Endothelial cell of umbilical vein (primary cell): ENCODE measurements at regions not wholly inside any gene's neighbourhood (a gene's known extent, or its start where the extent isn't known, plus 50 kb on each side); places are given as distances from the start of the nearest gene placed in this dataset.

Experiments
- BruUV-seq: library from RNA; stranded (reverse); fragments of 400-500 nt; replicated peaks from 2 replicates; lab custom pipeline; 2021; lab: Mats Ljungman, UMichigan
- CTCF ChIA-PET: fragments of 300-600, 350-600 bp; sonication (Branson Sonifier 250); formaldehyde crosslinking; loops from one replicate; lab custom pipeline; 2021; ENCODE audit warnings: antibody characterized with exemption, inconsistent platforms; lab: Charles Lee
- POLR2A ChIA-PET: fragments of 300-600, 350-600 bp; sonication (Branson Sonifier 250); formaldehyde crosslinking; loops from one replicate; lab custom pipeline; 2021; ENCODE audit warnings: antibody characterized with exemption, inconsistent platforms; lab: Charles Lee
- DNase-seq: peaks from one replicate; pipeline ENCODE4 v3.0.0-alpha.2; 2011; ENCODE audit warnings: low read depth, low spot score
- FAIRE-seq: peaks from 2 replicates; lab custom pipeline; 2011; peaks lifted over from hg19 to GRCh38; lab: Jason Lieb, UNC
- H2AFZ ChIP-seq: 2 replicates; pipeline ENCODE4 v1.6.0; 2012; ENCODE audit warnings: low read depth, low read length, control low read depth, inconsistent platforms
- H3K27ac ChIP-seq: 2 replicates; pipeline ENCODE4 v1.5.1; 2011; ENCODE audit warnings: low read depth, mild to moderate bottlenecking, control low read depth, low read length, moderate library complexity; ENCODE audit not compliant: insufficient read depth
- H3K27me3 ChIP-seq, 2 experiments: 2 replicates each; pipeline versions ENCODE4 v1.6.0 to v1.6.1; 2011; ENCODE audit warnings: low read length in 2 of 2, mixed read lengths in 1 of 2; ENCODE audit not compliant: control insufficient read depth in 2 of 2, insufficient read depth in 2 of 2
- H3K36me3 ChIP-seq, 2 experiments: 2 replicates in 1 of 2; 3 replicates in 1 of 2; pipeline ENCODE4 v1.5.1; 2011; ENCODE audit warnings: low read length in 2 of 2, mild to moderate bottlenecking in 1 of 2, moderate library complexity in 1 of 2; ENCODE audit not compliant: control insufficient read depth in 2 of 2, insufficient read depth in 2 of 2; ENCODE audit errors: extremely low read depth in 1 of 2
- H3K4me1 ChIP-seq: 3 replicates; pipeline ENCODE4 v1.5.1; 2011; ENCODE audit warnings: mild to moderate bottlenecking, low read length; ENCODE audit not compliant: control insufficient read depth, insufficient read depth; ENCODE audit errors: extremely low read depth
- H3K4me2 ChIP-seq: 2 replicates; pipeline ENCODE4 v1.6.1; 2011; ENCODE audit warnings: low read length, control low read depth, mixed read lengths; ENCODE audit not compliant: insufficient read depth
- H3K4me3 ChIP-seq, 3 experiments: fragments of 200-600 bp in 1 of 3; sonication (generic), shearing (Covaris generic) in 1 of 3; replicated peaks in 1 of 3; 2 replicates each; pipeline ENCODE4 v1.5.1; 2011 to 2016; ENCODE audit warnings: control low read depth in 3 of 3, low read length in 3 of 3, mild to moderate bottlenecking in 2 of 3, inconsistent platforms in 1 of 3, low read depth in 1 of 3, moderate library complexity in 1 of 3; ENCODE audit not compliant: insufficient read depth in 1 of 3
- H3K79me2 ChIP-seq: 2 replicates; pipeline ENCODE4 v1.6.0; 2012; ENCODE audit warnings: low read length, inconsistent platforms; ENCODE audit not compliant: control insufficient read depth, insufficient read depth
- H3K9ac ChIP-seq: replicated peaks from 2 replicates; pipeline ENCODE3; 2011; ENCODE audit warnings: low read length, control low read depth; ENCODE audit not compliant: insufficient read depth; ENCODE audit errors: extremely low read depth
- H3K9me1 ChIP-seq: replicated peaks from 3 replicates; pipeline ENCODE4 v1.6.0; 2011; ENCODE audit warnings: mild to moderate bottlenecking, low read length; ENCODE audit not compliant: control insufficient read depth, insufficient read depth; ENCODE audit errors: extremely low read depth
- H3K9me3 ChIP-seq: replicated peaks from 2 replicates; pipeline ENCODE4 v1.5.1; 2012; ENCODE audit warnings: low read length, inconsistent platforms; ENCODE audit not compliant: control insufficient read depth, insufficient read depth
- H4K20me1 ChIP-seq: replicated peaks from 2 replicates; pipeline ENCODE3; 2011; ENCODE audit warnings: mild to moderate bottlenecking, low read length; ENCODE audit not compliant: control insufficient read depth, insufficient read depth; ENCODE audit errors: extremely low read depth
- FOS ChIP-seq: IDR thresholded peaks from 2 replicates; pipeline ENCODE4 v1.6.1; 2011; ENCODE audit warnings: mild to moderate bottlenecking, low read length, moderate library complexity, borderline replicate concordance; ENCODE audit not compliant: insufficient read depth
- GATA2 ChIP-seq: IDR thresholded peaks from 2 replicates; pipeline ENCODE4 v1.7.0; 2011; ENCODE audit warnings: low read depth, mild to moderate bottlenecking, moderate library complexity, mixed read lengths, low read length; ENCODE audit not compliant: insufficient read length, insufficient read depth
- JUN ChIP-seq: IDR thresholded peaks from 2 replicates; pipeline ENCODE4 v1.6.1; 2011; ENCODE audit warnings: borderline replicate concordance, low read depth; ENCODE audit not compliant: insufficient read length, insufficient read depth
- MAX ChIP-seq: IDR thresholded peaks from 2 replicates; pipeline ENCODE4 v1.6.1; 2011; ENCODE audit not compliant: insufficient read depth, insufficient read length
- MYC ChIP-seq: IDR thresholded peaks from one replicate; pipeline ENCODE4 v1.6.1; 2011; ENCODE audit warnings: mild to moderate bottlenecking, low read depth, low read length
- POLR2A ChIP-seq: IDR thresholded peaks from 2 replicates; pipeline ENCODE4 v1.6.1; 2012; ENCODE audit warnings: low read depth, mild to moderate bottlenecking, control low read depth, low read length
- POLR2AphosphoS5 ChIP-seq: IDR thresholded peaks from 2 replicates; pipeline ENCODE4 v1.6.1; 2012; ENCODE audit warnings: low read depth, mild to moderate bottlenecking, control low read depth, low read length, moderate library complexity; ENCODE audit not compliant: insufficient read depth
- dilution Hi-C: fragments of 300-500 bp; cut with MboI; formaldehyde crosslinking; loops from one replicate; pipeline ENCODE4 v1.15.0; 2019; ENCODE audit warnings: low sequenced_read_pairs; ENCODE audit not compliant: extremely low pct_ligation_motif_present
- intact Hi-C: fragments of 100-400 bp; cut with micrococcal nuclease; formaldehyde crosslinking; loops from one replicate; pipeline ENCODE4 v1.10.0; 2022
- TF ChIP-seq, protein P1 (sequence below), 2 donors: IDR thresholded peaks; 1 replicate in 1 of 2; 2 replicates in 1 of 2; pipeline ENCODE4 v1.5.1; 2011; ENCODE audit warnings: low read length in 2 of 2, mild to moderate bottlenecking in 2 of 2, moderate library complexity in 2 of 2, control low read depth in 1 of 2, inconsistent platforms in 1 of 2, low read depth in 1 of 2; ENCODE audit not compliant: insufficient read depth in 1 of 2; ENCODE audit errors: extremely low read depth in 1 of 2

DNA sequence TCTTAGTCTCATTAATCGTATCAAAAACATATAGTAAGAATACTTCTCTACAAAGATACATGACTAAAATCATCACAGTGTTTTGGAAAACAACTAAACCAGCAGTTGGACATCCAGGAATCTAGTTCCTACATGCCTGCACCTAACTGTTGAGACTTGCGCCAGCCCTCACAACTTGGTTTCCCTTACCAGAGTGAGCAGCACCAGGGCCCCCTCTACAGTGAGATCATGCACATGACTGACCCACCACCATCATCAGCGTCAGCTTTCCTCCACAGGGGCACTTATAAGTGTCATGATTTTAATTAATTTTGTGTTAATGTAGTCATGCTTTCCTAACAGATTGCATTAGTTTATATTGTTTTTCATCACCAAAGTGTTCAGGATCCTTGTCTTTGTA, 1322.0 kb downstream of the EFNB2 start:
- H3K79me2 ChIP-seq = no peaks in the 10 kb centered on the region
- H3K27ac ChIP-seq = no peak overlapping the region
- H2AFZ ChIP-seq = no peak overlapping the region
- TF ChIP-seq FOS (no peak), POLR2A (no peak), MYC (no peak), GATA2 (no peak), JUN (peak; percentile 31), MAX (no peak), POLR2AphosphoS5 (no peak)
- TF ChIP-seq, protein P1, sequence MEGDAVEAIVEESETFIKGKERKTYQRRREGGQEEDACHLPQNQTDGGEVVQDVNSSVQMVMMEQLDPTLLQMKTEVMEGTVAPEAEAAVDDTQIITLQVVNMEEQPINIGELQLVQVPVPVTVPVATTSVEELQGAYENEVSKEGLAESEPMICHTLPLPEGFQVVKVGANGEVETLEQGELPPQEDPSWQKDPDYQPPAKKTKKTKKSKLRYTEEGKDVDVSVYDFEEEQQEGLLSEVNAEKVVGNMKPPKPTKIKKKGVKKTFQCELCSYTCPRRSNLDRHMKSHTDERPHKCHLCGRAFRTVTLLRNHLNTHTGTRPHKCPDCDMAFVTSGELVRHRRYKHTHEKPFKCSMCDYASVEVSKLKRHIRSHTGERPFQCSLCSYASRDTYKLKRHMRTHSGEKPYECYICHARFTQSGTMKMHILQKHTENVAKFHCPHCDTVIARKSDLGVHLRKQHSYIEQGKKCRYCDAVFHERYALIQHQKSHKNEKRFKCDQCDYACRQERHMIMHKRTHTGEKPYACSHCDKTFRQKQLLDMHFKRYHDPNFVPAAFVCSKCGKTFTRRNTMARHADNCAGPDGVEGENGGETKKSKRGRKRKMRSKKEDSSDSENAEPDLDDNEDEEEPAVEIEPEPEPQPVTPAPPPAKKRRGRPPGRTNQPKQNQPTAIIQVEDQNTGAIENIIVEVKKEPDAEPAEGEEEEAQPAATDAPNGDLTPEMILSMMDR (IDR thresholded peaks at IDR 0.05; ENCODE audit: extremely low read depth in 1 of 2, insufficient read depth in 1 of 2, low read depth in 1 of 2, low read length in 2 of 2) = peak in 1 of 2 donors; percentile 5
- ChIA-PET POLR2A (no interaction called here), CTCF (no interaction called here)
- H3K9ac ChIP-seq = no peak overlapping the region
- no peaks in the 10 kb centered on the region for H3K36me3 ChIP-seq
- H3K4me2 ChIP-seq = no peak overlapping the region
- no peaks in the 10 kb centered on the region for H3K27me3 ChIP-seq
- BruUV-seq = no TSS peak
- dilution Hi-C loops (no loop called here), intact Hi-C loops (no loop called here)
- FAIRE-seq (no peak), DNase-seq (no peak)
- H3K9me1 ChIP-seq = no peaks in the 10 kb centered on the region
- H3K4me1 ChIP-seq = no peaks in the 10 kb centered on the region
- no peak overlapping the region for H3K4me3 ChIP-seq
- no peaks in the 10 kb centered on the region for H4K20me1 ChIP-seq
- H3K9me3 ChIP-seq = no peaks in the 10 kb centered on the region
